ENCODE measurements at regions not wholly inside any gene's neighbourhood (a gene's known extent, or its start where the extent isn't known, plus 50 kb on each side); places are given as distances from the start of the nearest gene placed in this dataset.
A peak's percentile ranks its signal among the peaks of the same experiment; 100 is the strongest.

- no peak for DNase-seq
- peak overlapping the region; percentile 97 for H3K27ac ChIP-seq
- no peaks in the 10 kb centered on the region for H3K27me3 ChIP-seq (replicated peaks)
- in situ Hi-C loops (cut with HindIII; ENCODE audit: low pct_ligation_motif_present, low sequenced_read_pairs), result no loop called here
- no peaks in the 10 kb centered on the region for H3K36me3 ChIP-seq (replicated peaks)
- TF ChIP-seq CTCF (IDR thresholded peaks at IDR 0.05; ENCODE audit: low read depth, low read length, missing control alignments), result no peak
- no peak overlapping the region for H3K4me3 ChIP-seq (ENCODE audit: low read depth, low read length)
Measured at GRCh38 chr21:27647401-27647800, 680.5 kb upstream of the ADAMTS5 start.

GRCh38 chr21:27646691-27647090 is 679.8 kb upstream of the ADAMTS5 start:
- no peak for DNase-seq
- TF ChIP-seq CTCF (IDR thresholded peaks at IDR 0.05; ENCODE audit: low read depth, low read length, missing control alignments), result no peak
- H3K27ac ChIP-seq, result peak overlapping the region; percentile 97
- in situ Hi-C loops (cut with HindIII; ENCODE audit: low pct_ligation_motif_present, low sequenced_read_pairs), result no loop called here
- no peak overlapping the region for H3K4me3 ChIP-seq (ENCODE audit: low read depth, low read length)
- H3K36me3 ChIP-seq (replicated peaks), result no peaks in the 10 kb centered on the region
- no peaks in the 10 kb centered on the region for H3K27me3 ChIP-seq (replicated peaks)

GRCh38 chr21:27646056-27646455 is 679.2 kb upstream of the ADAMTS5 start:
- Histone ChIP-seq H3K36me3 (replicated peaks) (no peaks in the 10 kb centered on the region), H3K4me3 (ENCODE audit: low read depth, low read length) (no peak overlapping the region), H3K27ac (no peak overlapping the region), H3K27me3 (replicated peaks) (no peaks in the 10 kb centered on the region)
- in situ Hi-C loops (cut with HindIII; ENCODE audit: low pct_ligation_motif_present, low sequenced_read_pairs), result no loop called here
- DNase-seq, result no peak
- no peak for TF ChIP-seq CTCF (IDR thresholded peaks at IDR 0.05; ENCODE audit: low read depth, low read length, missing control alignments)

- in situ Hi-C loops (cut with HindIII; ENCODE audit: low pct_ligation_motif_present, low sequenced_read_pairs), result no loop called here
- DNase-seq, result peak; percentile 31
- no peaks in the 10 kb centered on the region for H3K36me3 ChIP-seq (replicated peaks)
- no peak overlapping the region for H3K4me3 ChIP-seq (ENCODE audit: low read depth, low read length)
- H3K27ac ChIP-seq, result peak overlapping the region; percentile 1
- H3K27me3 ChIP-seq (replicated peaks), result no peaks in the 10 kb centered on the region
- TF ChIP-seq CTCF (IDR thresholded peaks at IDR 0.05; ENCODE audit: low read depth, low read length, missing control alignments), result no peak
Measured at GRCh38 chr21:27645285-27645684, 678.4 kb upstream of the ADAMTS5 start.

GRCh38 chr21:27643326-27643725 is 676.4 kb upstream of the ADAMTS5 start:
- Histone ChIP-seq H3K36me3 (replicated peaks) (no peaks in the 10 kb centered on the region), H3K4me3 (ENCODE audit: low read depth, low read length) (no peak overlapping the region), H3K27me3 (replicated peaks) (no peaks in the 10 kb centered on the region), H3K27ac (no peak overlapping the region)
- no peak for DNase-seq
- in situ Hi-C loops (cut with HindIII; ENCODE audit: low pct_ligation_motif_present, low sequenced_read_pairs), result no loop called here
- TF ChIP-seq CTCF (IDR thresholded peaks at IDR 0.05; ENCODE audit: low read depth, low read length, missing control alignments), result no peak

GRCh38 chr21:27639286-27639685 is 672.4 kb upstream of the ADAMTS5 start:
- no peak for TF ChIP-seq CTCF (IDR thresholded peaks at IDR 0.05; ENCODE audit: low read depth, low read length, missing control alignments)
- no peak overlapping the region for H3K27ac ChIP-seq
- no peaks in the 10 kb centered on the region for H3K27me3 ChIP-seq (replicated peaks)
- H3K36me3 ChIP-seq (replicated peaks), result no peaks in the 10 kb centered on the region
- in situ Hi-C loops (cut with HindIII; ENCODE audit: low pct_ligation_motif_present, low sequenced_read_pairs), result no loop called here
- H3K4me3 ChIP-seq (ENCODE audit: low read depth, low read length), result no peak overlapping the region
- DNase-seq, result no peak

Measured in brain microvascular endothelial cell (primary cell).